Motor neuron (in vitro differentiated cells): ENCODE measurements at regions not wholly inside any gene's neighbourhood (a gene's known extent, or its start where the extent isn't known, plus 50 kb on each side); places are given as distances from the start of the nearest gene placed in this dataset.

Experiments used
- ATAC-seq, 8 experiments: fragments of 200-7000 bp; cut with Tn5 transposase; replicated peaks in 6 of 8; 2 replicates each; pipeline ENCODE4 v1.8.0; 2021; ENCODE audit warnings: mild to moderate bottlenecking in 8 of 8, moderate library complexity in 8 of 8
- H3K27ac ChIP-seq, 2 donors: fragments of 250-450 bp; sonication (Bioruptor Pico); 2 replicates each; pipeline ENCODE4 v1.9.0; 2021; ENCODE audit warnings: antibody characterized with exemption in 2 of 2, mild to moderate bottlenecking in 2 of 2, moderate library complexity in 1 of 2
- H3K4me1 ChIP-seq, 2 donors: fragments of 250-450 bp; sonication (Bioruptor Pico); replicated peaks in 1 of 2; 2 replicates each; pipeline ENCODE4 v1.6.1; 2021; ENCODE audit warnings: antibody characterized with exemption in 2 of 2, mild to moderate bottlenecking in 2 of 2, moderate library complexity in 1 of 2
- H3K4me3 ChIP-seq, 5 donors: fragments of 250-450 bp; sonication (Bioruptor Pico); 2 replicates each; pipeline ENCODE4 v1.9.0; 2021; ENCODE audit warnings: antibody characterized with exemption in 5 of 5, mild to moderate bottlenecking in 5 of 5, moderate library complexity in 4 of 5
- WGBS, 10 experiments: fragments of 450-650 bp; shearing (Covaris generic); methylation state at CpG; one replicate each; pipeline ENCODE4 v1.0.0; 2022; 5-methylcytosine and 5-hydroxymethylcytosine counted together
- in situ Hi-C, 9 experiments: fragments of 400-800 bp; cut with MboI; loops; one replicate each; pipeline ENCODE4 v1.15.0; 2021; ENCODE audit warnings: low sequenced_read_pairs in 9 of 9, low pct_unique_long_range_greater_than_20kb in 2 of 9; ENCODE audit not compliant: unreplicated experiment in 9 of 9

GRCh38 chr4:125365731-125366130 lies 51.0 kb downstream of the FAT4 start:
- Histone ChIP-seq H3K4me1 (no peaks in the 10 kb centered on the region), H3K27ac (no peak overlapping the region), H3K4me3 (no peak overlapping the region)
- no peak for ATAC-seq
- 85 to 100% (median 94%) methylated on average over 2 to 9 of the region's 11 CpGs; no CpG with 5 or more reads in 1 of the 10 experiments for WGBS, 10 experiments
- in situ Hi-C loops: no loop called here

GRCh38 chr4:125368146-125368545 lies 53.4 kb downstream of the FAT4 start:
- H3K4me1 ChIP-seq: no peaks in the 10 kb centered on the region
- ATAC-seq: no peak
- no peak overlapping the region for H3K27ac ChIP-seq
- in situ Hi-C loops: no loop called here
- H3K4me3 ChIP-seq: no peak overlapping the region

GRCh38 chr4:125368671-125369081 lies 53.9 kb downstream of the FAT4 start:
- H3K4me1 ChIP-seq: no peaks in the 10 kb centered on the region
- ATAC-seq: peak in 3 of 8 experiments; percentile 39 to 59 (median 54)
- WGBS, 10 experiments: 0 to 100% (median 96%) methylated on average over 1 to 3 of the region's 3 CpGs; no CpG with 5 or more reads in 2 of the 10 experiments
- in situ Hi-C loops: no loop called here
- no peak overlapping the region for H3K27ac ChIP-seq
- no peak overlapping the region for H3K4me3 ChIP-seq

- no peak overlapping the region for H3K4me3 ChIP-seq
- no peak for ATAC-seq
- H3K27ac ChIP-seq: no peak overlapping the region
- 100% methylated on average over 1 to 2 of the region's 2 CpGs; no CpG with 5 or more reads in 2 of the 10 experiments for WGBS, 10 experiments
- in situ Hi-C loops: no loop called here
- no peaks in the 10 kb centered on the region for H3K4me1 ChIP-seq
These were observed 54.3 kb downstream of the FAT4 start for GRCh38 chr4:125369098-125369497.

GRCh38 chr4:125370478-125370877 lies 55.7 kb downstream of the FAT4 start:
- no peak overlapping the region for H3K4me3 ChIP-seq
- ATAC-seq: no peak
- in situ Hi-C loops: no loop called here
- H3K27ac ChIP-seq: no peak overlapping the region
- no peaks in the 10 kb centered on the region for H3K4me1 ChIP-seq
- WGBS, 10 experiments: 80 to 100% (median 94%) methylated on average over 1 to 2 of the region's 2 CpGs; no CpG with 5 or more reads in 1 of the 10 experiments

- WGBS, 10 experiments: 33 to 100% (median 72%) methylated on average over 1 of the region's 1 CpG; no CpG with 5 or more reads in 2 of the 10 experiments
- Histone ChIP-seq H3K27ac (no peak overlapping the region), H3K4me1 (no peaks in the 10 kb centered on the region), H3K4me3 (no peak overlapping the region)
- no peak for ATAC-seq
- in situ Hi-C loops: no loop called here
These were observed 68.2 kb downstream of the FAT4 start for GRCh38 chr4:125382995-125383394.

GRCh38 chr4:125387770-125388169 lies 73.0 kb downstream of the FAT4 start:
- Histone ChIP-seq H3K4me1 (no peaks in the 10 kb centered on the region), H3K4me3 (no peak overlapping the region), H3K27ac (no peak overlapping the region)
- in situ Hi-C loops: no loop called here
- ATAC-seq: no peak

- Histone ChIP-seq H3K4me3 (no peak overlapping the region), H3K4me1 (no peaks in the 10 kb centered on the region), H3K27ac (no peak overlapping the region)
- in situ Hi-C loops: no loop called here
- 0 to 100% (median 71%) methylated on average over 1 of the region's 1 CpG; no CpG with 5 or more reads in 3 of the 10 experiments for WGBS, 10 experiments
- peak in 3 of 8 experiments; percentile 35 to 66 (median 59) for ATAC-seq
These were observed 73.9 kb downstream of the FAT4 start for GRCh38 chr4:125388613-125389012.

- no peak overlapping the region for H3K4me3 ChIP-seq
- in situ Hi-C loops: no loop called here
- ATAC-seq: peak in 3 of 8 experiments; percentile 71 to 87 (median 85)
- no peak overlapping the region for H3K27ac ChIP-seq
- WGBS, 10 experiments: 0 to 100% (median 61%) methylated on average over 1 to 3 of the region's 3 CpGs; no CpG with 5 or more reads in 2 of the 10 experiments
- no peaks in the 10 kb centered on the region for H3K4me1 ChIP-seq
These were observed 75.0 kb downstream of the FAT4 start for GRCh38 chr4:125389713-125390112.

- in situ Hi-C loops: no loop called here
- H3K4me1 ChIP-seq: no peaks in the 10 kb centered on the region
- peak in 2 of 8 experiments; percentile 48 to 60 for ATAC-seq
- H3K27ac ChIP-seq: no peak overlapping the region
- 0 to 100% (median 65%) methylated on average over 1 to 4 of the region's 4 CpGs; no CpG with 5 or more reads in 2 of the 10 experiments for WGBS, 10 experiments
- H3K4me3 ChIP-seq: no peak overlapping the region
These were observed 75.4 kb downstream of the FAT4 start for GRCh38 chr4:125390126-125390525.

GRCh38 chr4:125390727-125391126 lies 76.0 kb downstream of the FAT4 start:
- in situ Hi-C loops: no loop called here
- no peaks in the 10 kb centered on the region for H3K4me1 ChIP-seq
- no peak overlapping the region for H3K27ac ChIP-seq
- no peak overlapping the region for H3K4me3 ChIP-seq
- no peak for ATAC-seq

- Histone ChIP-seq H3K4me1 (no peaks in the 10 kb centered on the region), H3K4me3 (no peak overlapping the region), H3K27ac (no peak overlapping the region)
- in situ Hi-C loops: no loop called here
- peak in 1 of 8 experiments; percentile 61 for ATAC-seq
- 0 to 100% (median 66%) methylated on average over 1 of the region's 1 CpG; no CpG with 5 or more reads in 2 of the 10 experiments for WGBS, 10 experiments
These were observed 77.9 kb downstream of the FAT4 start for GRCh38 chr4:125392694-125393093.

GRCh38 chr4:125393825-125394224 lies 79.1 kb downstream of the FAT4 start:
- Histone ChIP-seq H3K4me3 (no peak overlapping the region), H3K27ac (no peak overlapping the region), H3K4me1 (no peaks in the 10 kb centered on the region)
- in situ Hi-C loops: no loop called here
- no peak for ATAC-seq
- WGBS, 10 experiments: 57 to 100% (median 96%) methylated on average over 1 to 2 of the region's 2 CpGs

- in situ Hi-C loops: no loop called here
- ATAC-seq: no peak
- Histone ChIP-seq H3K4me3 (no peak overlapping the region), H3K4me1 (no peaks in the 10 kb centered on the region), H3K27ac (no peak overlapping the region)
- 40 to 100% (median 94%) methylated on average over 1 to 2 of the region's 2 CpGs; no CpG with 5 or more reads in 2 of the 10 experiments for WGBS, 10 experiments
These were observed 82.5 kb downstream of the FAT4 start for GRCh38 chr4:125397226-125397625.
